Neural cell (in vitro differentiated cells): ENCODE measurements at regions not wholly inside any gene's neighbourhood (a gene's known extent, or its start where the extent isn't known, plus 50 kb on each side); places are given as distances from the start of the nearest gene placed in this dataset.

Source experiments
- H2AFZ ChIP-seq: fragments of 200-600, 300-800 bp; sonication (generic), shearing (Covaris generic); 2 replicates; pipeline ENCODE4 v1.6.0; 2014; ENCODE audit warnings: low read depth, mild to moderate bottlenecking, antibody characterized with exemption, low read length, moderate library complexity
- H3F3A ChIP-seq: fragments of 200-600 bp; shearing (Covaris generic); 2 replicates; pipeline ENCODE4 v1.6.1; 2016; ENCODE audit warnings: mild to moderate bottlenecking, moderate library complexity, mixed read lengths, antibody characterized with exemption, low read length; ENCODE audit not compliant: insufficient read depth, poor library complexity, severe bottlenecking
- H3K27ac ChIP-seq: fragments of 200-600, 300-800 bp; sonication (generic), shearing (Covaris generic); 2 replicates; pipeline ENCODE4 v1.5.1; 2014; ENCODE audit warnings: mild to moderate bottlenecking, low read length, moderate library complexity
- H3K27me3 ChIP-seq: fragments of 300-800, 200-600 bp; sonication (generic), shearing (Covaris generic); 2 replicates; pipeline ENCODE4 v1.6.0; 2014; ENCODE audit warnings: mild to moderate bottlenecking, low read depth, low read length, moderate library complexity; ENCODE audit not compliant: insufficient read depth
- H3K36me3 ChIP-seq: fragments of 300-800, 200-600 bp; sonication (generic), shearing (Covaris generic); 2 replicates; pipeline ENCODE4 v1.5.1; 2014; ENCODE audit warnings: mild to moderate bottlenecking, antibody characterized with exemption, low read length, moderate library complexity; ENCODE audit not compliant: insufficient read depth
- H3K4me2 ChIP-seq: fragments of 300-800, 200-600 bp; sonication (generic), shearing (Covaris generic); 2 replicates; pipeline ENCODE4 v1.6.0; 2014; ENCODE audit warnings: mild to moderate bottlenecking, low read length
- H3K4me3 ChIP-seq: fragments of 300-800, 200-600 bp; sonication (generic), shearing (Covaris generic); 2 replicates; pipeline ENCODE4 v1.5.1; 2014; ENCODE audit warnings: mild to moderate bottlenecking, low read length, moderate library complexity
- H3K79me2 ChIP-seq: fragments of 200-600 bp; shearing (Covaris generic); replicated peaks from 2 replicates; pipeline ENCODE4 v1.6.0; 2014; ENCODE audit warnings: mild to moderate bottlenecking, low read length, moderate library complexity; ENCODE audit not compliant: insufficient read depth
- H3K9ac ChIP-seq: fragments of 300-800, 200-600 bp; sonication (generic), shearing (Covaris generic); 2 replicates; pipeline ENCODE4 v1.6.1; 2016; ENCODE audit warnings: mild to moderate bottlenecking, low read length, mixed read lengths
- H3K9me2 ChIP-seq: fragments of 200-600 bp; shearing (Covaris generic); 2 replicates; pipeline ENCODE4 v1.6.1; 2016; ENCODE audit warnings: mild to moderate bottlenecking, low read length, mixed read lengths; ENCODE audit not compliant: insufficient read depth
- H3K9me3 ChIP-seq: fragments of 200-600, 300-800 bp; sonication (generic), shearing (Covaris generic); 2 replicates; pipeline ENCODE4 v1.6.1; 2016; ENCODE audit warnings: mild to moderate bottlenecking, mixed run types, low read length, moderate library complexity, mixed read lengths
- H4K20me1 ChIP-seq: fragments of 200-600 bp; shearing (Covaris generic); 2 replicates; pipeline ENCODE4 v1.6.1; 2016; ENCODE audit warnings: mild to moderate bottlenecking, mixed run types; ENCODE audit not compliant: insufficient read depth
- CTCF ChIP-seq: fragments of 450-650 bp; IDR thresholded peaks from 2 replicates; pipeline ENCODE4 v1.5.1; 2014; ENCODE audit warnings: antibody characterized with exemption, mild to moderate bottlenecking, moderate library complexity; ENCODE audit not compliant: poor library complexity, severe bottlenecking
- EP300 ChIP-seq: fragments of 450-650 bp; conservative IDR thresholded peaks from 2 replicates; pipeline ENCODE4 v1.6.1; 2014; ENCODE audit warnings: antibody characterized with exemption, mild to moderate bottlenecking, moderate library complexity; ENCODE audit not compliant: poor library complexity, severe bottlenecking
- EZH2 ChIP-seq: fragments of 200-600, 300-800 bp; shearing (Covaris generic), sonication (generic); IDR thresholded peaks from 2 replicates; pipeline ENCODE4 v1.6.1; 2014; ENCODE audit warnings: antibody characterized with exemption, low read length, borderline replicate concordance, mild to moderate bottlenecking; ENCODE audit not compliant: insufficient read depth, poor library complexity, severe bottlenecking
- MXI1 ChIP-seq: fragments of 450-650 bp; conservative IDR thresholded peaks from 2 replicates; pipeline ENCODE4 v1.6.1; 2014; ENCODE audit warnings: antibody characterized with exemption, mild to moderate bottlenecking; ENCODE audit not compliant: poor library complexity, severe bottlenecking
- POLR2AphosphoS5 ChIP-seq: IDR thresholded peaks from 2 replicates; pipeline ENCODE4 v1.6.1; 2012
- RAD21 ChIP-seq: fragments of 450-650 bp; conservative IDR thresholded peaks from 2 replicates; pipeline ENCODE4 v1.6.1; 2014; ENCODE audit warnings: antibody characterized with exemption, mild to moderate bottlenecking, moderate library complexity
- REST ChIP-seq: IDR thresholded peaks from 2 replicates; pipeline ENCODE4 v1.6.1; 2012; ENCODE audit warnings: borderline replicate concordance
- SMC3 ChIP-seq: fragments of 450-650 bp; conservative IDR thresholded peaks from 2 replicates; pipeline ENCODE4 v1.6.1; 2014; ENCODE audit warnings: antibody characterized with exemption, mild to moderate bottlenecking, moderate library complexity; ENCODE audit not compliant: poor library complexity
- TAF1 ChIP-seq: IDR thresholded peaks from 2 replicates; pipeline ENCODE4 v1.6.1; 2012; ENCODE audit warnings: low read depth

- Histone ChIP-seq H3K36me3 (no peaks in the 10 kb centered on the region), H3F3A (no peaks in the 10 kb centered on the region), H4K20me1 (no peaks in the 10 kb centered on the region), H3K4me2 (no peak overlapping the region), H3K4me3 (no peak overlapping the region), H3K27me3 (no peaks in the 10 kb centered on the region), H3K27ac (no peak overlapping the region), H3K9me3 (no peaks in the 10 kb centered on the region), H3K9ac (no peak overlapping the region), H3K79me2 (no peaks in the 10 kb centered on the region), H3K9me2 (no peaks in the 10 kb centered on the region), H2AFZ (no peak overlapping the region)
- no peak for TF ChIP-seq EP300
- TF ChIP-seq EZH2, result no peak
- no peak for TF ChIP-seq CTCF
- no peak for TF ChIP-seq TAF1
- no peak for TF ChIP-seq REST
- TF ChIP-seq MXI1, result no peak
- TF ChIP-seq POLR2AphosphoS5, result no peak
- no peak for TF ChIP-seq SMC3
- no peak for TF ChIP-seq RAD21
These were observed 308.1 kb downstream of the ADGRL2 start for GRCh38 chr1:82108843-82109242.

GRCh38 chr1:82106672-82107071 lies 305.9 kb downstream of the ADGRL2 start:
- no peaks in the 10 kb centered on the region for H3K9me2 ChIP-seq
- H3K4me3 ChIP-seq, result no peak overlapping the region
- TF ChIP-seq POLR2AphosphoS5 (no peak), EP300 (no peak), EZH2 (no peak), TAF1 (no peak), SMC3 (no peak), CTCF (no peak), REST (no peak), RAD21 (no peak)
- H3F3A ChIP-seq, result no peaks in the 10 kb centered on the region
- H3K36me3 ChIP-seq, result no peaks in the 10 kb centered on the region
- H3K27me3 ChIP-seq, result no peaks in the 10 kb centered on the region
- H3K9me3 ChIP-seq, result no peaks in the 10 kb centered on the region
- H3K27ac ChIP-seq, result no peak overlapping the region
- no peak overlapping the region for H3K9ac ChIP-seq
- no peak overlapping the region for H2AFZ ChIP-seq
- no peak overlapping the region for H3K4me2 ChIP-seq
- no peaks in the 10 kb centered on the region for H3K79me2 ChIP-seq
- no peaks in the 10 kb centered on the region for H4K20me1 ChIP-seq
